Thyroid gland (tissue), 4 donors: ENCODE measurements at regions not wholly inside any gene's neighbourhood (a gene's known extent, or its start where the extent isn't known, plus 50 kb on each side); places are given as distances from the start of the nearest gene placed in this dataset.

Experiments
- DNase-seq, 2 donors: peaks; one replicate each; pipeline ENCODE4 v3.0.0-alpha.2; 2019
- H3K27ac ChIP-seq, 3 donors: fragments of 200-600 bp; sonication (generic); 1 replicate in 2 of 3; 2 replicates in 1 of 3; pipeline ENCODE4 v1.5.1; 2016 to 2019; ENCODE audit warnings: mild to moderate bottlenecking in 1 of 3, moderate library complexity in 1 of 3
- H3K27me3 ChIP-seq: fragments of 200-600 bp; sonication (generic); one replicate; pipeline ENCODE4 v1.5.1; 2019
- H3K36me3 ChIP-seq, 2 donors: fragments of 200-600 bp; sonication (generic); one replicate each; pipeline ENCODE4 v1.5.1; 2016 to 2019
- H3K4me1 ChIP-seq, 2 donors: fragments of 200-600 bp; sonication (generic); one replicate each; pipeline ENCODE4 v1.5.1; 2017 to 2019
- H3K4me3 ChIP-seq, 3 donors: fragments of 200-600 bp; sonication (generic); replicated peaks in 1 of 3; 1 replicate in 2 of 3; 2 replicates in 1 of 3; pipeline ENCODE4 v1.5.1; 2016; ENCODE audit warnings: mild to moderate bottlenecking in 1 of 3
- H3K9me3 ChIP-seq: fragments of 200-600 bp; sonication (generic); one replicate; pipeline ENCODE4 v1.5.1; 2017
- CTCF ChIP-seq, 6 experiments: fragments of 200-600 bp in 3 of 6; fragments of 450-650 bp in 3 of 6; sonication (generic) in 3 of 6; IDR thresholded peaks; one replicate each; pipeline ENCODE4 v1.5.1; 2016 to 2019; ENCODE audit warnings: antibody characterized with exemption in 6 of 6, mild to moderate bottlenecking in 2 of 6, inconsistent platforms in 1 of 6, moderate library complexity in 1 of 6
- POLR2A ChIP-seq, 2 donors: fragments of 450-650 bp; IDR thresholded peaks; one replicate each; pipeline ENCODE4 v1.6.1; 2017; ENCODE audit warnings: antibody characterized with exemption in 2 of 2, mild to moderate bottlenecking in 2 of 2, moderate library complexity in 1 of 2
- WGBS, 2 donors: methylation state at CpG; one replicate each; pipeline ENCODE4 v1.1.5; 2017; 5-methylcytosine and 5-hydroxymethylcytosine counted together
- intact Hi-C: fragments of 100-400 bp; cut with DNase I; formaldehyde crosslinking; loops from one replicate; pipeline ENCODE4 v1.15.1; 2023

GRCh38 chr6:140535511-140535910 is 1161.1 kb upstream of the CITED2 start:
- H3K4me1 ChIP-seq = peaks cover 17 to 18% of the 10 kb centered on the region in 2 donors
- no peak overlapping the region for H3K4me3 ChIP-seq
- intact Hi-C loops = no loop called here
- no peaks in the 10 kb centered on the region for H3K27me3 ChIP-seq
- no peak for DNase-seq
- no peak overlapping the region for H3K27ac ChIP-seq
- TF ChIP-seq POLR2A (IDR thresholded peaks at IDR 0.05) (no peak), CTCF (IDR thresholded peaks at IDR 0.05) (no peak)
- 96 to 98% methylated on average over 1 of the region's 1 CpG for WGBS, 2 donors
- H3K9me3 ChIP-seq = no peaks in the 10 kb centered on the region
- no peaks in the 10 kb centered on the region for H3K36me3 ChIP-seq

DNA sequence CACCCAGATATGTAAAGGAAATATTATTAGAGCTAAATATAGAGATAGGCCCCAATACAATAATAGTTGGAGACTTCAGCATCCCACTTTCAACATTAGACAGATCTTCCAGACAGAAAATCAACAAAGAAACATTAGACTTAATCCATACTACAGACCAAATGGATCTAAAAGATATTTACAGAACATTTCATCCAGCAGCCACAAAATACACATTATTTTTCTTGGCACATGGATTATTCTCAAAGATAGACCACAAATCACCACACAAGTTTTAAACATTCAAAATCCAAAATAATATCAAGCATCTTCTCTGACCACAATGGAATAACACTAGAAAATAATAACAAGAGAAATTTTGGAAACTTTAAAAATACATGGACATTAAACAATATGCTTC is 1159.1 kb upstream of the CITED2 start:
- no peaks in the 10 kb centered on the region for H3K9me3 ChIP-seq
- no peaks in the 10 kb centered on the region for H3K36me3 ChIP-seq
- peaks cover 13 to 15% of the 10 kb centered on the region in 2 donors for H3K4me1 ChIP-seq
- no peak for DNase-seq
- TF ChIP-seq POLR2A (IDR thresholded peaks at IDR 0.05) (no peak), CTCF (IDR thresholded peaks at IDR 0.05) (no peak)
- no peak overlapping the region for H3K4me3 ChIP-seq
- intact Hi-C loops = no loop called here
- no peak overlapping the region for H3K27ac ChIP-seq
- no peaks in the 10 kb centered on the region for H3K27me3 ChIP-seq

GRCh38 chr6:140504776-140505175 is 1130.3 kb upstream of the CITED2 start:
- WGBS, 2 donors = 94 to 100% methylated on average over 1 of the region's 1 CpG
- DNase-seq = no peak
- Histone ChIP-seq H3K27ac (no peak overlapping the region), H3K36me3 (no peaks in the 10 kb centered on the region), H3K27me3 (no peaks in the 10 kb centered on the region), H3K4me3 (no peak overlapping the region), H3K4me1 (no peaks in the 10 kb centered on the region), H3K9me3 (no peaks in the 10 kb centered on the region)
- TF ChIP-seq POLR2A (IDR thresholded peaks at IDR 0.05) (no peak), CTCF (IDR thresholded peaks at IDR 0.05) (no peak)
- intact Hi-C loops = no loop called here

GRCh38 chr6:140500849-140501248 is 1126.4 kb upstream of the CITED2 start:
- intact Hi-C loops = no loop called here
- H3K36me3 ChIP-seq = no peaks in the 10 kb centered on the region
- no peak overlapping the region for H3K27ac ChIP-seq
- no peak overlapping the region for H3K4me3 ChIP-seq
- H3K27me3 ChIP-seq = no peaks in the 10 kb centered on the region
- no peaks in the 10 kb centered on the region for H3K9me3 ChIP-seq
- TF ChIP-seq POLR2A (IDR thresholded peaks at IDR 0.05) = no peak
- no peak for TF ChIP-seq CTCF (IDR thresholded peaks at IDR 0.05)
- WGBS, 2 donors = 96 to 97% methylated on average over 3 of the region's 3 CpGs
- no peaks in the 10 kb centered on the region for H3K4me1 ChIP-seq
- DNase-seq = no peak

DNA sequence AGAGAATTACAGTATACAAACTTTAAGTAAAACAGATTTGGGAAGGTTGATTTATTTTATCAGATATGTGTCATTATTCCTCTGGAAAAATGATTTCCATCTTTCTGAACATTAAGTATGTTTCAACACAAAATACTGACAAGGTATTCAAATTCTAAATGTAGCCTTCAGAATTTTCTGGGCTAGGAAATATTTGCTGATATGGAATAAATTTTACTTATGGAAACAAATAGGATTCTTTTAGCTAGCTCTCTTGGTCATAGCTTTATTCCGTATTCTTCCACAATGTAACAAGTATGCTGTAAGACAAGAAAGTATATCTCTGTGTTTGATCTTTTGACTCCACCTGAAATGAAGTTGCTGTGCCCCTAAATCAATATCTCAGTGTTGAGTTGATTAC is 1125.2 kb upstream of the CITED2 start:
- Histone ChIP-seq H3K27ac (no peak overlapping the region), H3K27me3 (no peaks in the 10 kb centered on the region), H3K4me1 (no peaks in the 10 kb centered on the region), H3K4me3 (no peak overlapping the region), H3K9me3 (no peaks in the 10 kb centered on the region), H3K36me3 (no peaks in the 10 kb centered on the region)
- no peak for TF ChIP-seq CTCF (IDR thresholded peaks at IDR 0.05)
- TF ChIP-seq POLR2A (IDR thresholded peaks at IDR 0.05) = no peak
- intact Hi-C loops = no loop called here
- DNase-seq = no peak
- WGBS, 2 donors = 95 to 96% methylated on average over 1 of the region's 1 CpG
